Mesenchymal stem cell (in vitro differentiated cells and primary cell): ENCODE measurements at regions not wholly inside any gene's neighbourhood (a gene's known extent, or its start where the extent isn't known, plus 50 kb on each side); places are given as distances from the start of the nearest gene placed in this dataset.

ENCODE experiments used
- DNase-seq: peaks from one replicate; pipeline ENCODE4 v3.0.0-alpha.2; 2013
- H2AFZ ChIP-seq: one replicate; pipeline ENCODE4 v1.6.1; 2013; ENCODE audit warnings: low read depth, mild to moderate bottlenecking, control low read depth, inconsistent platforms, low read length, moderate library complexity
- H2AK5ac ChIP-seq: 2 replicates; pipeline ENCODE4 v1.6.1; 2013; ENCODE audit warnings: low read length, moderate library complexity, mild to moderate bottlenecking, inconsistent platforms; ENCODE audit not compliant: severe bottlenecking
- H2BK120ac ChIP-seq: one replicate; pipeline ENCODE4 v1.6.1; 2013; ENCODE audit warnings: low read depth, mild to moderate bottlenecking, inconsistent platforms, low read length, moderate library complexity
- H2BK12ac ChIP-seq, 2 experiments: one replicate each; pipeline ENCODE4 v1.6.1; 2013; ENCODE audit warnings: inconsistent platforms in 2 of 2, low read length in 2 of 2, mild to moderate bottlenecking in 2 of 2, moderate library complexity in 2 of 2, control low read depth in 1 of 2
- H2BK15ac ChIP-seq: one replicate; pipeline ENCODE4 v1.6.1; 2013; ENCODE audit warnings: mild to moderate bottlenecking, low read depth, inconsistent platforms; ENCODE audit not compliant: poor library complexity, severe bottlenecking
- H2BK5ac ChIP-seq: 2 replicates; pipeline ENCODE4 v1.6.1; 2013; ENCODE audit warnings: low read depth, mild to moderate bottlenecking, low read length, control low read depth, inconsistent platforms; ENCODE audit not compliant: poor library complexity, severe bottlenecking
- H3K14ac ChIP-seq, 2 experiments: one replicate each; pipeline ENCODE4 v1.6.1; 2013; ENCODE audit warnings: inconsistent platforms in 2 of 2, low read length in 2 of 2, control low read depth in 1 of 2, mild to moderate bottlenecking in 1 of 2, moderate library complexity in 1 of 2
- H3K18ac ChIP-seq, 2 experiments: one replicate each; pipeline ENCODE4 v1.6.1; 2013; ENCODE audit warnings: inconsistent platforms in 2 of 2, low read length in 2 of 2, control low read depth in 1 of 2, low read depth in 1 of 2, mild to moderate bottlenecking in 1 of 2
- H3K23ac ChIP-seq, 2 experiments: one replicate each; pipeline ENCODE4 v1.6.1; 2013; ENCODE audit warnings: inconsistent platforms in 2 of 2, low read length in 2 of 2, mild to moderate bottlenecking in 2 of 2, moderate library complexity in 2 of 2, control low read depth in 1 of 2
- H3K27ac ChIP-seq: 2 replicates; pipeline ENCODE4 v1.5.1; 2013; ENCODE audit warnings: mild to moderate bottlenecking, moderate library complexity, low read length, control low read depth, inconsistent platforms; ENCODE audit not compliant: poor library complexity, severe bottlenecking
- H3K27me3 ChIP-seq, 2 experiments: 2 replicates each; pipeline versions ENCODE4 v1.6.1 to v1.7.0; 2013; ENCODE audit warnings: low read length in 2 of 2, mild to moderate bottlenecking in 2 of 2, moderate library complexity in 2 of 2, control low read depth in 1 of 2, inconsistent platforms in 1 of 2; ENCODE audit not compliant: control insufficient read depth in 1 of 2, insufficient read depth in 1 of 2
- H3K36me3 ChIP-seq, 2 experiments: 2 replicates each; pipeline versions ENCODE4 v1.6.1 to v1.7.0; 2013; ENCODE audit warnings: low read length in 2 of 2, control low read depth in 1 of 2, inconsistent platforms in 1 of 2, low read depth in 1 of 2, mild to moderate bottlenecking in 1 of 2; ENCODE audit not compliant: insufficient read depth in 2 of 2, control insufficient read depth in 1 of 2
- H3K4ac ChIP-seq, 2 experiments: one replicate each; pipeline ENCODE4 v1.6.1; 2013; ENCODE audit warnings: inconsistent platforms in 2 of 2, low read length in 2 of 2, mild to moderate bottlenecking in 2 of 2, moderate library complexity in 2 of 2, control low read depth in 1 of 2, low read depth in 1 of 2
- H3K4me1 ChIP-seq: 2 replicates; pipeline ENCODE4 v1.6.1; 2013; ENCODE audit warnings: low read depth, low read length, control low read depth; ENCODE audit not compliant: control insufficient read depth, insufficient read depth
- H3K4me2 ChIP-seq: 2 replicates; pipeline ENCODE4 v1.6.1; 2013; ENCODE audit warnings: low read length, mild to moderate bottlenecking, inconsistent platforms; ENCODE audit not compliant: poor library complexity, severe bottlenecking
- H3K4me3 ChIP-seq, 2 experiments: 2 replicates each; pipeline versions ENCODE4 v1.5.1 to v1.7.0; 2013; ENCODE audit warnings: low read length in 2 of 2, mild to moderate bottlenecking in 2 of 2, control low read depth in 1 of 2, low read depth in 1 of 2; ENCODE audit not compliant: insufficient read depth in 1 of 2
- H3K79me1 ChIP-seq: replicated peaks from 2 replicates; pipeline ENCODE4 v1.6.1; 2013; ENCODE audit warnings: mild to moderate bottlenecking, control low read depth, low read length, inconsistent platforms; ENCODE audit not compliant: poor library complexity, severe bottlenecking
- H3K9ac ChIP-seq: 2 replicates; pipeline ENCODE4 v1.7.0; 2013; ENCODE audit warnings: mild to moderate bottlenecking, low read length, moderate library complexity
- H3K9me3 ChIP-seq: 2 replicates; pipeline ENCODE4 v1.7.0; 2013; ENCODE audit warnings: mild to moderate bottlenecking, low read length; ENCODE audit not compliant: control insufficient read depth
- H4K8ac ChIP-seq: one replicate; pipeline ENCODE4 v1.6.1; 2013; ENCODE audit warnings: inconsistent platforms, mild to moderate bottlenecking, low read length, moderate library complexity
- H4K91ac ChIP-seq: one replicate; pipeline ENCODE4 v1.6.1; 2013; ENCODE audit warnings: mild to moderate bottlenecking, low read length, inconsistent platforms
- WGBS: methylation state at CpG from one replicate; pipeline ENCODE4 v1.1.7; 2013; ENCODE audit warnings: mixed read lengths; 5-methylcytosine and 5-hydroxymethylcytosine counted together

GRCh38 chr21:22871692-22872091 lies 1873.5 kb downstream of the NCAM2 start:
- Histone ChIP-seq H3K9me3 (peaks cover 5% of the 10 kb centered on the region), H3K23ac (no peak overlapping the region), H2BK15ac (no peak overlapping the region), H3K4me3 (no peak overlapping the region), H4K8ac (no peak overlapping the region), H3K27me3 (peaks cover 0 to 2% of the 10 kb centered on the region in 2 experiments), H3K27ac (no peak overlapping the region), H2AFZ (no peak overlapping the region), H2AK5ac (no peak overlapping the region), H2BK12ac (no peak overlapping the region), H3K4ac (no peak overlapping the region), H2BK5ac (no peak overlapping the region), H3K4me1 (peaks cover 2% of the 10 kb centered on the region), H3K36me3 (no peaks in the 10 kb centered on the region), H4K91ac (no peak overlapping the region), H3K4me2 (no peak overlapping the region), H3K9ac (no peak overlapping the region), H2BK120ac (no peak overlapping the region), H3K18ac (no peak overlapping the region), H3K79me1 (no peaks in the 10 kb centered on the region), H3K14ac (no peak overlapping the region)
- DNase-seq: no peak
- 85% methylated on average over 3 of the region's 4 CpGs for WGBS

DNA sequence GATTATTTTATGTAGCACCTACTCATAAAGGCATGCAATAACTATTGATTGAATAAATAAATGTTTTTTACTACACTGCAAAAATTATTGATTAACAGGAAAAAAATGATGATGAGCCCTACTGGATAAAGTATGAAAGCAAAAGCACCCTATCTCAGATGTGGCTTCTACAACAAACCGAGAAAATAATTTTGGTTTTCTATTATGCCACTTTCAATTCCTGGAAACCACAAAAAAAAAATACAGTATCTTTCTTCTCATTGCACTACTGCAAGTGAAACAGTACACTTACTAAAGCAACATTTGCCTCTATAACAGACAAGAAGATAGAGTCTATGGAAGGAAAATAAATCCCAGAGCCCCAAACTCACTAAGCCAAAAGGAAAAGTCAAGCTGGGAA lies 1882.4 kb downstream of the NCAM2 start:
- no peak for DNase-seq
- H3K27me3 ChIP-seq: peaks cover 0 to 24% of the 10 kb centered on the region in 2 experiments
- no peak overlapping the region for H2AFZ ChIP-seq
- no peak overlapping the region for H3K4ac ChIP-seq
- 42% methylated on average over 1 of the region's 1 CpG for WGBS
- no peaks in the 10 kb centered on the region for H3K4me1 ChIP-seq
- no peak overlapping the region for H4K8ac ChIP-seq
- H3K79me1 ChIP-seq: no peaks in the 10 kb centered on the region
- no peak overlapping the region for H3K4me2 ChIP-seq
- no peaks in the 10 kb centered on the region for H3K9me3 ChIP-seq
- H3K14ac ChIP-seq: no peak overlapping the region
- no peak overlapping the region for H2AK5ac ChIP-seq
- no peak overlapping the region for H3K23ac ChIP-seq
- no peak overlapping the region for H2BK5ac ChIP-seq
- H3K9ac ChIP-seq: no peak overlapping the region
- H2BK12ac ChIP-seq: no peak overlapping the region
- no peak overlapping the region for H2BK15ac ChIP-seq
- no peak overlapping the region for H3K27ac ChIP-seq
- H3K4me3 ChIP-seq: no peak overlapping the region
- H3K36me3 ChIP-seq: no peaks in the 10 kb centered on the region
- H2BK120ac ChIP-seq: no peak overlapping the region
- H4K91ac ChIP-seq: no peak overlapping the region
- H3K18ac ChIP-seq: no peak overlapping the region

DNA sequence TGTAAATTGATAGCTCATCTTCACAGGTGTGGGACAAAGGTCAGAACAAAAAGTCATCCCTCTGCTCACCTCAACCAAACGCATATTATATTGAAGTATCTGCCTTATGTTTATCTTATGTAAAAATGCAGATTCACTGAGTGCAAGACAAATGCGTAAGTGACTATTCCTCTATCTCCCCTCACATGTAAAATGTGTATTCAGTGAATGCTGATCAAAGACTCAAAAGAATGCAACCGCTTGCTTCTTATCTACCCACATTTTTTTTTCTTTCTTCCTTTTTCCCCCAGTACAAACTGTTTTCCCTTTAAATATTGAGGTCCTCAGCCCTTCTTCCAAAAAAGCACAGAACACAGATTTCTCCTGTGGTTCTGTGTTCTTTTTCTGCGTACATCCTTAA lies 1882.9 kb downstream of the NCAM2 start:
- Histone ChIP-seq H3K4me1 (no peaks in the 10 kb centered on the region), H2AFZ (no peak overlapping the region), H2BK120ac (no peak overlapping the region), H3K27ac (no peak overlapping the region), H3K14ac (no peak overlapping the region), H3K23ac (no peak overlapping the region), H3K4me3 (no peak overlapping the region), H4K8ac (no peak overlapping the region), H3K4me2 (no peak overlapping the region), H3K36me3 (no peaks in the 10 kb centered on the region), H3K18ac (no peak overlapping the region), H2BK5ac (no peak overlapping the region), H2BK15ac (no peak overlapping the region), H3K79me1 (no peaks in the 10 kb centered on the region), H3K9me3 (no peaks in the 10 kb centered on the region), H4K91ac (no peak overlapping the region), H2BK12ac (no peak overlapping the region), H2AK5ac (no peak overlapping the region), H3K27me3 (peaks cover 0 to 24% of the 10 kb centered on the region in 2 experiments), H3K4ac (no peak overlapping the region), H3K9ac (no peak overlapping the region)
- no peak for DNase-seq
- 38% methylated on average over 2 of the region's 4 CpGs for WGBS

DNA sequence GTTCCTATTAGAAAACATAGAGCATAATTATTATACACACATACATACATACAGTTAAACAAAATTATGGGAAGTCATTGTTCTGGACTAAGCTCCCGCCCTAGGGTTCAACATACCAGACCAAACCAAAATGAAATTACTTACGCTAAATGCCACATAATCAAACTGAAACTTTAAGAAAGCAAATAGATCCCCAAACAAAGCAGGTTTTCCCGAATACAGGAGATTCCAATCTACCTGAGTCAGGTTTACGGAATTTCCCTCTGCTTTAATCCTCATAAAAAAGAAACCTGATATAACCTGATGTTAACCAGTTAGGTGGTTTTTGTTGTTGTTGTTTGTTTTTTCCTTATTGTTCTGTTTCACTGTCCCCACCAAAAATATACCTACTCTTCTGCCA lies 1886.9 kb downstream of the NCAM2 start:
- Histone ChIP-seq H3K9me3 (no peaks in the 10 kb centered on the region), H3K4ac (no peak overlapping the region), H3K4me3 (no peak overlapping the region), H2AFZ (no peak overlapping the region), H4K8ac (no peak overlapping the region), H3K4me2 (no peak overlapping the region), H3K27ac (no peak overlapping the region), H3K36me3 (no peaks in the 10 kb centered on the region), H2AK5ac (no peak overlapping the region), H2BK5ac (no peak overlapping the region), H3K23ac (no peak overlapping the region), H2BK120ac (no peak overlapping the region), H2BK12ac (no peak overlapping the region), H3K27me3 (no peaks in the 10 kb centered on the region), H3K79me1 (no peaks in the 10 kb centered on the region), H3K18ac (no peak overlapping the region), H3K9ac (no peak overlapping the region), H3K14ac (no peak overlapping the region), H4K91ac (no peak overlapping the region), H2BK15ac (no peak overlapping the region), H3K4me1 (no peaks in the 10 kb centered on the region)
- DNase-seq: no peak
- WGBS: 62% methylated on average over 3 of the region's 4 CpGs
